OCI-LY1 (cell line): ENCODE measurements at regions not wholly inside any gene's neighbourhood (a gene's known extent, or its start where the extent isn't known, plus 50 kb on each side); places are given as distances from the start of the nearest gene placed in this dataset.

Source experiments
- H2AFZ ChIP-seq: fragments of 200-600 bp; sonication (generic), shearing (Covaris generic); 2 replicates; pipeline ENCODE4 v1.6.0; 2014; ENCODE audit warnings: antibody characterized with exemption, mild to moderate bottlenecking, low read length
- H3F3A ChIP-seq: fragments of 200-600 bp; sonication (generic), shearing (Covaris generic); 2 replicates; pipeline ENCODE4 v1.6.0; 2014; ENCODE audit warnings: mild to moderate bottlenecking, antibody characterized with exemption, low read length, moderate library complexity; ENCODE audit not compliant: insufficient read depth
- H3K27ac ChIP-seq: fragments of 200-600 bp; sonication (generic); 2 replicates; pipeline ENCODE4 v1.5.1; 2014; ENCODE audit warnings: low read length, mixed run types, mild to moderate bottlenecking, low read depth; ENCODE audit not compliant: poor library complexity, severe bottlenecking
- H3K27me3 ChIP-seq: fragments of 200-600 bp; sonication (generic); 2 replicates; pipeline ENCODE4 v1.6.0; 2014; ENCODE audit warnings: antibody characterized with exemption, mild to moderate bottlenecking, low read length, moderate library complexity; ENCODE audit not compliant: insufficient read depth
- H3K36me3 ChIP-seq: fragments of 200-600 bp; sonication (generic); 2 replicates; pipeline ENCODE4 v1.6.1; 2014; ENCODE audit warnings: mild to moderate bottlenecking, antibody characterized with exemption, low read length, moderate library complexity, mixed read lengths; ENCODE audit not compliant: insufficient read depth
- H3K4me1 ChIP-seq: fragments of 200-600 bp; sonication (generic); 2 replicates; pipeline ENCODE4 v1.5.1; 2014; ENCODE audit warnings: mild to moderate bottlenecking, low read length, moderate library complexity; ENCODE audit not compliant: insufficient read depth, severe bottlenecking
- H3K4me2 ChIP-seq: fragments of 200-600 bp; sonication (generic), shearing (Covaris generic); 2 replicates; pipeline ENCODE4 v1.6.1; 2014; ENCODE audit warnings: low read length
- H3K4me3 ChIP-seq: fragments of 200-600 bp; sonication (generic); 2 replicates; pipeline ENCODE4 v1.5.1; 2014; ENCODE audit warnings: low read length, low read depth, mild to moderate bottlenecking, mixed read lengths; ENCODE audit not compliant: poor library complexity, severe bottlenecking
- H3K79me2 ChIP-seq: fragments of 200-600 bp; shearing (Covaris generic); 2 replicates; pipeline ENCODE4 v1.6.1; 2016; ENCODE audit warnings: mixed run types, low read length, mixed read lengths; ENCODE audit not compliant: insufficient read depth
- H3K9ac ChIP-seq: fragments of 200-600 bp; sonication (generic), shearing (Covaris generic); 2 replicates; pipeline ENCODE4 v1.6.1; 2014; ENCODE audit warnings: mild to moderate bottlenecking, low read length, mixed read lengths
- H3K9me2 ChIP-seq: fragments of 200-600 bp; sonication (generic), shearing (Covaris generic); 2 replicates; pipeline ENCODE4 v1.6.1; 2014; ENCODE audit warnings: low read depth, mild to moderate bottlenecking, low read length, mixed read lengths
- H3K9me3 ChIP-seq: fragments of 200-600 bp; shearing (Covaris generic); 2 replicates; pipeline ENCODE4 v1.6.1; 2014; ENCODE audit warnings: low read length, mixed read lengths
- H4K20me1 ChIP-seq: fragments of 200-600 bp; sonication (generic), shearing (Covaris generic); 2 replicates; pipeline ENCODE4 v1.6.0; 2016; ENCODE audit warnings: mild to moderate bottlenecking, low read length; ENCODE audit not compliant: insufficient read depth
- CTCF ChIP-seq: fragments of 200-600 bp; sonication (generic), shearing (Covaris generic); IDR thresholded peaks from 2 replicates; pipeline ENCODE4 v1.5.1; 2017; ENCODE audit warnings: mild to moderate bottlenecking, antibody characterized with exemption, low read length, moderate library complexity, mixed read lengths
- EZH2 ChIP-seq: fragments of 200-600 bp; sonication (generic), shearing (Covaris generic); IDR thresholded peaks from 2 replicates; pipeline ENCODE4 v1.8.0; 2017; ENCODE audit warnings: borderline replicate concordance, mixed run types, mild to moderate bottlenecking, antibody characterized with exemption, low read length, moderate library complexity, mixed read lengths

GRCh38 chr9:93892748-93893147 is 62.4 kb downstream of the BARX1 start:
- no peaks in the 10 kb centered on the region for H3K9me2 ChIP-seq
- no peak overlapping the region for H3K4me2 ChIP-seq
- no peak for TF ChIP-seq CTCF
- TF ChIP-seq EZH2, result no peak
- no peaks in the 10 kb centered on the region for H3K36me3 ChIP-seq
- no peaks in the 10 kb centered on the region for H3F3A ChIP-seq
- H3K9ac ChIP-seq, result no peak overlapping the region
- no peak overlapping the region for H3K27ac ChIP-seq
- no peak overlapping the region for H2AFZ ChIP-seq
- no peak overlapping the region for H3K4me3 ChIP-seq
- no peaks in the 10 kb centered on the region for H3K79me2 ChIP-seq
- H4K20me1 ChIP-seq, result no peaks in the 10 kb centered on the region
- H3K9me3 ChIP-seq, result peaks cover 2% of the 10 kb centered on the region; the same call in 1 of the 2 replicates
- peaks cover 4% of the 10 kb centered on the region; the same call in 1 of the 2 replicates for H3K27me3 ChIP-seq
- no peaks in the 10 kb centered on the region for H3K4me1 ChIP-seq

DNA sequence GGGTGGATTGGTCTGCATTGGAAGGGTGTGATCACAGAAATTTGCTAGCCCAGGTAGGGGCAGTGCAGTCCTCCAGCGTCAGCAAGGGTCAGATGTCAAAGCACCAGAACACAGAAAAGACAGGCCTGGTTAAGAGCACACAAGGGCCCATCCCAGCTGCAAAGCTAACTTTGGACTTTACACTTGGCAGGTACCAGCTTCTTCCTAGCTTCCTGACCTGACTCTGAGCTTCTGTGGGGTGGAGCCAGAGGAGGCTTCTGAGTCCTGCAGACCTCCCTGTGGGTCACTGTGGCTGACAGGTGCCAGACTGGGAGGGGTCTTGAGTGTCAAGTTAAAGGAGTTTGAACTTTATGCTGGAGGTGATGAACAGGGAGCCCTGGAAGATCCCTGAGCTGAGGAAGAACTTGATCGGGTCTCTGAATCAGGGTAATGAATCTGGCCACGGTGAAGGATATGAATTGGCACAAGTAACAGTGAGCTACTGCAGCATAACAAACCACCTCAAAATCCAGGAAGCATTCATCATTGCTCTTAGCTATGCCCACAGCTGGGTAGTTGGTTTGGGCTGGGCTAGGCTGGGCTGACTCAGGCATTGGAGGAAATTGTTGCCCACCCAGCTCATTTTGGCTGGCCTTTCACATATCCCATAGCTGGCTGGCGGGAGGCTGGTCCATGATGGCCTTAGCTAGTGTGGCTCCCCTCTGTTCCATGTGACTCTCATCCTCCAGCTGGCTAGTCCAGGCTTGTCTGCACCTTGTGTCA is 63.4 kb downstream of the BARX1 start:
- Histone ChIP-seq H3K36me3 (no peaks in the 10 kb centered on the region), H3K79me2 (no peaks in the 10 kb centered on the region), H3K4me2 (no peak overlapping the region), H3K9me2 (no peaks in the 10 kb centered on the region), H3K4me1 (no peaks in the 10 kb centered on the region), H4K20me1 (no peaks in the 10 kb centered on the region), H3K9ac (no peak overlapping the region), H3F3A (no peaks in the 10 kb centered on the region), H3K4me3 (no peak overlapping the region), H3K27me3 (peaks cover 4% of the 10 kb centered on the region; the same call in 1 of the 2 replicates), H3K27ac (no peak overlapping the region), H2AFZ (no peak overlapping the region), H3K9me3 (peaks cover 2% of the 10 kb centered on the region; the same call in 1 of the 2 replicates)
- TF ChIP-seq EZH2, result no peak
- no peak for TF ChIP-seq CTCF

GRCh38 chr9:93891050-93891449 is 64.1 kb downstream of the BARX1 start:
- H3K27me3 ChIP-seq, result peaks cover 4% of the 10 kb centered on the region; the same call in 1 of the 2 replicates
- no peaks in the 10 kb centered on the region for H3K9me2 ChIP-seq
- H3F3A ChIP-seq, result no peaks in the 10 kb centered on the region
- no peaks in the 10 kb centered on the region for H4K20me1 ChIP-seq
- no peak for TF ChIP-seq CTCF
- TF ChIP-seq EZH2, result no peak
- H2AFZ ChIP-seq, result no peak overlapping the region
- peaks cover 2% of the 10 kb centered on the region; the same call in 1 of the 2 replicates for H3K9me3 ChIP-seq
- H3K4me2 ChIP-seq, result no peak overlapping the region
- H3K27ac ChIP-seq, result no peak overlapping the region
- H3K9ac ChIP-seq, result no peak overlapping the region
- no peaks in the 10 kb centered on the region for H3K79me2 ChIP-seq
- H3K4me1 ChIP-seq, result no peaks in the 10 kb centered on the region
- no peak overlapping the region for H3K4me3 ChIP-seq
- H3K36me3 ChIP-seq, result no peaks in the 10 kb centered on the region
